AG09309 (cell line): ENCODE measurements at regions not wholly inside any gene's neighbourhood (a gene's known extent, or its start where the extent isn't known, plus 50 kb on each side); places are given as distances from the start of the nearest gene placed in this dataset.

Experiments
- DNase-seq: peaks from one replicate; pipeline ENCODE4 v3.0.0-alpha.2; 2010; ENCODE audit warnings: low read depth
- H3K4me3 ChIP-seq: 2 replicates; pipeline ENCODE4 v1.5.1; 2011; ENCODE audit warnings: mild to moderate bottlenecking, low read depth, low read length, moderate library complexity; ENCODE audit not compliant: control insufficient read depth
- TF ChIP-seq, protein P1 (sequence below): IDR thresholded peaks from 2 replicates; pipeline ENCODE4 v1.5.1; 2011; ENCODE audit warnings: mild to moderate bottlenecking, low read depth, low read length, inconsistent platforms; ENCODE audit not compliant: insufficient read depth, control insufficient read depth; ENCODE audit errors: missing control alignments

DNA sequence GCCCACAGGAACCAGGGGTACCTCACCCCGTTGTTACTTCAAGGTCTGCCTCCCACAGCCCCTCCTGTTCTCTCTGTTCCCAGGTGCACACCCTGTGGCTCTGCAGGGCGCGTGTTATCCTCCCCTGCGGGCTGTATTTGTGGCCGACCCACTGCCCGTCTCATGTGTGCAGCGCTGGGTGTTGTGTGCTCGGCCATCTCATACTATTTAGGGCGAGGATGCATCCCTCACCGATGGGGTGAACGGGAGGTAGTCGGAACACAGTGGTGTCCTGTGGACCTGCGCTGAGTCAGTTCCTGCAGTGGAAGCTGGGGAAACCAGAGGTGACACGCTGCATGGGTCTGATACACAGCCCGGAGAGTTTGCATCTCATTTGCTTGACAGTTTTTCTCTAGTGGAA, 94.5 kb upstream of the SULF2 start:
- H3K4me3 ChIP-seq, result no peak overlapping the region
- no peak for DNase-seq
- TF ChIP-seq, protein P1, sequence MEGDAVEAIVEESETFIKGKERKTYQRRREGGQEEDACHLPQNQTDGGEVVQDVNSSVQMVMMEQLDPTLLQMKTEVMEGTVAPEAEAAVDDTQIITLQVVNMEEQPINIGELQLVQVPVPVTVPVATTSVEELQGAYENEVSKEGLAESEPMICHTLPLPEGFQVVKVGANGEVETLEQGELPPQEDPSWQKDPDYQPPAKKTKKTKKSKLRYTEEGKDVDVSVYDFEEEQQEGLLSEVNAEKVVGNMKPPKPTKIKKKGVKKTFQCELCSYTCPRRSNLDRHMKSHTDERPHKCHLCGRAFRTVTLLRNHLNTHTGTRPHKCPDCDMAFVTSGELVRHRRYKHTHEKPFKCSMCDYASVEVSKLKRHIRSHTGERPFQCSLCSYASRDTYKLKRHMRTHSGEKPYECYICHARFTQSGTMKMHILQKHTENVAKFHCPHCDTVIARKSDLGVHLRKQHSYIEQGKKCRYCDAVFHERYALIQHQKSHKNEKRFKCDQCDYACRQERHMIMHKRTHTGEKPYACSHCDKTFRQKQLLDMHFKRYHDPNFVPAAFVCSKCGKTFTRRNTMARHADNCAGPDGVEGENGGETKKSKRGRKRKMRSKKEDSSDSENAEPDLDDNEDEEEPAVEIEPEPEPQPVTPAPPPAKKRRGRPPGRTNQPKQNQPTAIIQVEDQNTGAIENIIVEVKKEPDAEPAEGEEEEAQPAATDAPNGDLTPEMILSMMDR, result no peak

DNA sequence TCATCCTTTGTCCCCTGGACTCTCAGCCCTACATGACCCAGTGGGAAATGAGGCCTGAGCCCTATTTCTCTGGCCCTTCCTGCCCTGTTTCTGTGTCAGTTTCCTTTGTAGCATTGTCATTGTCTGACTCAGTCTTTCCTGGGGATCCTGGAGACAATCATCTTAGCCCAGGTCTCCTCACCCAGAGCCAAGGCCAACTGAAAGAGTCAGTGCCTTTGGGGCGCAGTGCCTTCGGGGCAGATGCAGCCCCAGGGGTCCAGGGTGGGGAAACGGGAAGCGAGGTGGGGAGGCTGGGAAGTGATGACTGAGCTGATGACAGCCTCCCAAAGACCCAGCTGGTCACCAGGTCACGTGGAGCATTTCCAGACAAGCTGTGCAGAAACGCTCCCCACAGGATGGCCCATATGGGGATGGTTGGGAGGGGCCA, 93.3 kb upstream of the SULF2 start:
- TF ChIP-seq, protein P1, result no peak
- DNase-seq, result no peak
- H3K4me3 ChIP-seq, result no peak overlapping the region

DNA sequence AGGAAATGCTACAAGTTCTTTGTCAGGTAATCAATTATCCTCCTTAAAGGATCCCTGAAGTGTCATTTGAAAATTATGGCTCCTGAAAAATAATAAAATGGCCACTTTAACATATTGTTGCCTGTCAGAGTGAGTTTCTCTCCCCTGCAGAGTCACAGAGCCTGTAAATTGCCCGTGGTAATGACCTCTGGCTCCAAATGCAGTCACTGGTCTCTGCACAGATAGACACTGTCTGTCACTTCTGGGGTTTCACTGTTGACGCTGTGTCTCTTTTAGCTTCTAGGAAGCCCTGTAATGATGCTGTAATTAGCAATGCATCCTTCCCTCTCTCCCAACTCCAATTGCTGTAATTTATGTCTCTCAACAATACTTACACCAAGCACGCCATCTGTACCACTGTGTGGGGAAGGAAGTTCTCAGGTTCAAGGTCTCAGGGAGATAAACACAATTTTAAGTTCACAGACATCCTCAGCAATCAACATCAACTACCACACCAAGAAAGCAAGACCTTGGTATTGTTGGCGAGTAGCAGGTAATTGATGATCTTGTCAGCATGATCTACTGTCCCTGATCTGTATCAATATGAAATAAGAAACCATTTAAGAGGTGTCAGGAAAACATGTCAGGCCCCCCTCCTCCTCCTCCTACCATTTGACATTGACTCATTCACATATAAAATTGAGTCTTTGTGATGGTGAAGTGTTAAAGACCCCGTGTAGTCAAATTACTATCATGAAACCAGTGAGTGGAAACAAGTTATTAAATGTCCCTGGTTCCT, 91.2 kb upstream of the SULF2 start:
- H3K4me3 ChIP-seq, result no peak overlapping the region
- no peak for DNase-seq

DNA sequence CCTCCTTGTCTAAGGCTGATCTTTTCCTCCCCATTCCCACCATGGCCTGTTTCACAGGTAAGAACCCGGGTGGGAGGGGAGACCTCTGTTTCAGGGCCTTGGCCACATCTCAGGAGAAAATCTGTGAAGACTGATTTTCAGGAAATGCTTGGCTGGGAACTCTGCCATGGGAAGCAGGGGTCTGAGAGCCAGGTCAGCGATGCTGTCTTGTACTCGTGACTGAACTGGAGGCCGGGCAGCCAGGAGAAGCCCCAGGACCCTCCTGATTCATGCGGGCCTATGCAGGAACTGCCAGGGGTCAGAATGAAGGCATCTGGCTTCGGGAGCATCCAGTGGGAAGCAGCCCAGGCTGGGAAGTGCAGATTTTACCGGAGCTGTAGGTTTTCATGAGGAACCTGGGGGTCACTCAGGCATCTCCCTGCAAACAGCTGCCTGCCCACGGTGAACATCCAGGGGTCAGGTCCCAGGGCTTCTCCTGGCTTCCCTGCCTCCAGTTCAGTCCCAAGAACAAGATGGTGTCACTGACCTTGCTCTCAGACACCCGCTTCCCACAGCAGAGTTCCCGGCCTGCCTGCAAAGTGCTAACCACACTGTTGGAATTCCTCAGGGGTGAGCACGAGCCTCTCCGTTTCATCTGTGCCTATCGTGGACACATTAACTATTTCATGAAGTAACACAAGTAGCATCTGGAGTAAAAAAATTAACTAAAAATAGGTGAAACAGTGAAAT, 90.2 kb upstream of the SULF2 start:
- no peak for DNase-seq
- H3K4me3 ChIP-seq, result no peak overlapping the region
- TF ChIP-seq, protein P1, result no peak

More for the DNA sequence above, 91.2 kb upstream of the SULF2 start:
- TF ChIP-seq, protein P1, result no peak

DNA sequence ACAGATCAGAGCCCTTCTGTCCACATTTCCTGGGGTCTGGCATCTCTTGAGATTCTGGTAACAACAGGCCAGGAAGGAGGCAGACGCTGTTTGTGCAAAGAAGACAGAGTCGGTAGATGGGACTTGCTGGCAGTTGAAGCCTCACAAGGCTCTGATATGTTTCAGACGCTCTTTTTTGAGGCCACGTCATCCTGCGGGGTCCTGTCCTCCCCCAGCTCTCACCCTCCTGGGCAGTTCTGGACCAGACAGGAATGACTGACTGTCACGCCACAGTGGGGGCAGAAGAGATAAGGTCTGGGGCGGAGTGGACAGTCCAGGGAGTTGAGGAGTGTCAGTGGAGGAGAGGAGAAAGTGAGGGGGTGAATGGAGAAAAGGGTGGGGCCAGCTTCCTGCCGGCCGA, 87.1 kb upstream of the SULF2 start:
- DNase-seq, result no peak
- no peak overlapping the region for H3K4me3 ChIP-seq
- TF ChIP-seq, protein P1, result no peak

DNA sequence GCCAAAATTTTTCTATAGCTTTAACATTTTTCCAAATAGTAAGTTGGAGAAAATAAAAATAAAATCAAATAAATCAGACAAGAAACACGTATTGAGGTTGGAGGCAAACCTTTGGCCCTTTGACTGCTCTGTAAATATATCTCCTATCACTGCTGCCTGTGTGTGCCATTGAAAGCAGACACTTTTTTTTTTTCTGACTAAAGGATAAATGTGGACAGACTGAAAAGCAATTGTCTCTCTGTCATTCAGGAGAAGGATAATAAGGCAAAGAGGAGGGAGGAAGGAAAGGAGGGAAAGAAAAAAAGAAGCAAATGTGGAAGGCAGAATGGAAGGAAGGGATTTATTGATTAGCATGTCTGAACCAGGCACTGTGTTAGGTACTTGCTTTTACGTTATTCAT, 85.2 kb upstream of the SULF2 start:
- TF ChIP-seq, protein P1, result no peak
- H3K4me3 ChIP-seq, result no peak overlapping the region
- no peak for DNase-seq
